Stimulated activated naive B cell treated with anti-CD40 and anti-IgM and Interleukin-4, amounts not matched to agents 10 μg/mL and 1 μg/mL and 100 μg/mL, for 72 hours (primary cell): ENCODE measurements at regions not wholly inside any gene's neighbourhood (a gene's known extent, or its start where the extent isn't known, plus 50 kb on each side); places are given as distances from the start of the nearest gene placed in this dataset.
A peak's percentile ranks its signal among the peaks of the same experiment; 100 is the strongest.
"Not testable (repeated sequence)": the region's sequence is repeated elsewhere in the genome, so short reads cannot be mapped to it uniquely, and the experiment has no call there.

Experiments used
- ATAC-seq, 2 donors: fragments of 150-1000 bp; cut with Tn5 transposase; replicated peaks; 2 replicates each; pipeline ENCODE4 v1.10.0; 2021; ENCODE audit warnings: moderate library complexity in 1 of 2
- DNase-seq: peaks from one replicate; pipeline ENCODE4 v3.0.0; 2021
- H3K27ac Mint-ChIP-seq: one replicate; pipeline ENCODE4 v1.8.0; 2022; ENCODE audit warnings: mild to moderate bottlenecking, mixed read lengths
- H3K27me3 Mint-ChIP-seq, 2 donors: one replicate each; pipeline ENCODE4 v1.8.0; 2022; ENCODE audit warnings: mixed read lengths in 2 of 2
- H3K36me3 Mint-ChIP-seq, 2 donors: one replicate each; pipeline ENCODE4 v1.8.0; 2022; ENCODE audit warnings: mixed read lengths in 2 of 2, mild to moderate bottlenecking in 1 of 2
- H3K4me1 Mint-ChIP-seq, 2 donors: one replicate each; pipeline ENCODE4 v1.8.0; 2022; ENCODE audit warnings: mixed read lengths in 2 of 2, mild to moderate bottlenecking in 1 of 2
- H3K4me3 Mint-ChIP-seq, 2 donors: one replicate each; pipeline ENCODE4 v1.8.0; 2022; ENCODE audit warnings: mild to moderate bottlenecking in 2 of 2, mixed read lengths in 2 of 2, moderate library complexity in 1 of 2
- H3K9me3 Mint-ChIP-seq, 2 donors: one replicate each; pipeline ENCODE4 v1.8.0; 2022; ENCODE audit warnings: mixed read lengths in 2 of 2, mild to moderate bottlenecking in 1 of 2

DNA sequence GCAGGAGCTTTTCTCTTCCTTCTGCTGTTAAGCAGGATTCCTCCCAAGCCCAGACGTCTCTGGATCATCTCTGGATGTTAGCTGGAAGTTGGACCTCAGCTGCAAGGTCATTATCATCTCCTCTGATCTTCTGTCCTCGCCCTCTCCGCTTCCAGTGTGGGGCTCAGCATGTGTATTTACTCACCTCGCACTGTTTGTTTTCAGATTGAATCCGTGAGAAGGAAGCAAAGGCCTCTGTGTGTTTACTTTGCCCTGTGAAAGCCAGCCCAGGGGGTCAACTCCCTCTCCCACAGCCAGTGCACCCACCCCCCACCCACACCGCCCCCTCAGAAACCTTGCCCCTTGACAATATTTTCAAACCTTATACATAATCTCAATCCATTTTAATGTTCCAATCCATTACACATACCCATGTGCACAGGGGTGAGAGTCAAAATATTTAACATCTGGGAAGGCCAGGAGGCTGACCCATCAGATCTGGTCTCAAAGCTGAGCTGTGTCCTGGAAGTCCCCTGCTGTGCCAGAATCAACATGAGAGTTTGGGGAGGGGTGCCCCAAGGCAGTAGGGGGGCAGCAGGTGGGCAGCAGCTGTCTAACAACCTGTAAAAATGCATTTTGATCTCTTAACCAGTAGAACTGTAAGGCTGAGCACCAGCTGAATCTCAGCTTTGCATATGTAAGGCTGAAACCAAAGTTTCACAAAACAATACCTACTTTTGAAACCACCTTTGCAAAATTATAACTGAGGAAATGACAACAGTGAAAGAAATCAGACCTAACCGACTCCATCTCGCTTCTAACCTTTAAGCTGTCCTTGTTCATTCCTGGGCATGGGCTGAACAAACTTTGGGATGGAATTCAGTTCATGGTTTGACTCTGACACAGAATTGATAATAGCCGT, 157.9 kb downstream of the ZNF664 start:
- Mint-ChIP-seq H3K4me3 (no peak overlapping the region), H3K9me3 (no peaks in the 10 kb centered on the region), H3K4me1 (no peaks in the 10 kb centered on the region), H3K27ac (no peak overlapping the region), H3K27me3 (peaks cover 0 to 5% of the 10 kb centered on the region in 2 donors), H3K36me3 (no peaks in the 10 kb centered on the region)
- ATAC-seq (no peak), DNase-seq (no peak)

- no peak overlapping the region for H3K4me3 Mint-ChIP-seq
- H3K27me3 Mint-ChIP-seq: peaks cover 0 to 5% of the 10 kb centered on the region in 2 donors
- DNase-seq (no peak), ATAC-seq (no peak)
- no peaks in the 10 kb centered on the region for H3K9me3 Mint-ChIP-seq
- no peak overlapping the region for H3K27ac Mint-ChIP-seq
- H3K4me1 Mint-ChIP-seq: no peaks in the 10 kb centered on the region
- H3K36me3 Mint-ChIP-seq: no peaks in the 10 kb centered on the region
Measured at GRCh38 chr12:124131659-124132058, 158.6 kb downstream of the ZNF664 start.

- H3K9me3 Mint-ChIP-seq: peaks cover 0 to 3% of the 10 kb centered on the region in 2 donors
- H3K27ac Mint-ChIP-seq: no peak overlapping the region
- H3K4me3 Mint-ChIP-seq: no peak overlapping the region
- DNase-seq: no peak
- H3K4me1 Mint-ChIP-seq: no peaks in the 10 kb centered on the region
- no peaks in the 10 kb centered on the region for H3K27me3 Mint-ChIP-seq
- no peaks in the 10 kb centered on the region for H3K36me3 Mint-ChIP-seq
- ATAC-seq: no peak
Measured at GRCh38 chr12:124132530-124132929, 159.5 kb downstream of the ZNF664 start.

GRCh38 chr12:124136796-124137195, 158.1 kb upstream of the RFLNA start:
- no peak for ATAC-seq
- Mint-ChIP-seq H3K27ac (no peak overlapping the region), H3K27me3 (peaks cover 16 to 21% of the 10 kb centered on the region in 2 donors), H3K9me3 (peaks cover 7 to 8% of the 10 kb centered on the region in 2 donors), H3K4me1 (no peaks in the 10 kb centered on the region), H3K4me3 (no peak overlapping the region), H3K36me3 (no peaks in the 10 kb centered on the region)
- DNase-seq: no peak

DNA sequence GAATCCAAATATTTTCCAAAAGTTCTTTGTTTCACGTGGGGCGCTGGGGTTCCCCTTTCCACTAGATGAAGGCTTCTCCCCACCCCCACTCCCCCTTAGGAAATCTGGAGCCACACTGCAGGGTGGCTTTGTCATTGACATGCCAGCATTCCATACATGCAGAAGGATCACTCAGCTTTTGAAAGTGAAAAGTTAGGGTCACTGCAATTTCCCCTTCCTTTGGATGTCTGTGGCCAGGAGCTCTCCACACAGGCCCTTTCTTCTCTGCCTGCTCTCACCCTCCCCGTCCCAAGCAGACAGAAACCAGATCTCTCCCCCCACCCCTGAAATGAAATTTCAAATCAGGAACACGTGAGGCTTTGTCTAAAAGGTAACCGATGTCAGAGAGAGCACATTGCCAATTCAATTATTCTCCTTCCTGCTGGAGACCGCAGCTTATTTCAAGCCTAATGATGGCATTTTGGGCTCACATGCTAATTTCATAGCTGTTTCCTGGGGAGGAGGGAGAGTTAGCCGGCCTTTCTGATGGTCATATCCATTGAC, 153.9 kb upstream of the RFLNA start:
- H3K36me3 Mint-ChIP-seq: peaks cover 4 to 7% of the 10 kb centered on the region in 2 donors
- ATAC-seq (no peak), DNase-seq (no peak)
- no peaks in the 10 kb centered on the region for H3K4me1 Mint-ChIP-seq
- no peak overlapping the region for H3K4me3 Mint-ChIP-seq
- H3K27me3 Mint-ChIP-seq: peaks cover 16 to 28% of the 10 kb centered on the region in 2 donors
- peaks cover 13% of the 10 kb centered on the region in 2 donors for H3K9me3 Mint-ChIP-seq
- no peak overlapping the region for H3K27ac Mint-ChIP-seq

- Mint-ChIP-seq H3K9me3 (peaks cover 13% of the 10 kb centered on the region in 2 donors), H3K27me3 (peaks cover 16 to 28% of the 10 kb centered on the region in 2 donors)
- not testable (repeated sequence) for DNase-seq, H3K4me3 Mint-ChIP-seq, H3K27ac Mint-ChIP-seq, H3K36me3 Mint-ChIP-seq, H3K4me1 Mint-ChIP-seq, ATAC-seq
Measured at GRCh38 chr12:124141611-124142010, 153.3 kb upstream of the RFLNA start.

GRCh38 chr12:124142395-124143035, 152.4 kb upstream of the RFLNA start:
- Mint-ChIP-seq H3K27me3 (peaks cover 16 to 28% of the 10 kb centered on the region in 2 donors), H3K4me1 (peaks cover 5 to 7% of the 10 kb centered on the region in 2 donors), H3K36me3 (peaks cover 4 to 7% of the 10 kb centered on the region in 2 donors), H3K27ac (no peak overlapping the region), H3K4me3 (no peak overlapping the region), H3K9me3 (peaks cover 10 to 13% of the 10 kb centered on the region in 2 donors)
- ATAC-seq (no peak), DNase-seq (no peak)

- H3K36me3 Mint-ChIP-seq: peaks cover 4 to 7% of the 10 kb centered on the region in 2 donors
- ATAC-seq: no peak
Measured at GRCh38 chr12:124143726-124144125, 151.2 kb upstream of the RFLNA start.

GRCh38 chr12:124144531-124145194, 150.2 kb upstream of the RFLNA start:
- Mint-ChIP-seq H3K4me1 (peaks cover 7 to 18% of the 10 kb centered on the region in 2 donors), H3K27me3 (peaks cover 16 to 24% of the 10 kb centered on the region in 2 donors), H3K36me3 (peaks cover 4 to 7% of the 10 kb centered on the region in 2 donors), H3K4me3 (no peak overlapping the region), H3K27ac (no peak overlapping the region), H3K9me3 (peaks cover 8% of the 10 kb centered on the region in 2 donors)
- no peak for DNase-seq
- ATAC-seq: no peak

More at GRCh38 chr12:124143726-124144125, 151.2 kb upstream of the RFLNA start:
- Mint-ChIP-seq H3K27me3 (peaks cover 16 to 24% of the 10 kb centered on the region in 2 donors), H3K4me3 (no peak overlapping the region), H3K9me3 (peaks cover 8% of the 10 kb centered on the region in 2 donors), H3K27ac (no peak overlapping the region), H3K4me1 (peaks cover 7 to 18% of the 10 kb centered on the region in 2 donors)
- no peak for DNase-seq

GRCh38 chr12:124147027-124147426, 147.9 kb upstream of the RFLNA start:
- Mint-ChIP-seq H3K4me1 (peaks cover 7 to 18% of the 10 kb centered on the region in 2 donors), H3K9me3 (peaks cover 4 to 7% of the 10 kb centered on the region in 2 donors), H3K27ac (peak overlapping the region; percentile 9), H3K27me3 (peaks cover 0 to 5% of the 10 kb centered on the region in 2 donors), H3K4me3 (no peak overlapping the region), H3K36me3 (peaks cover 4 to 7% of the 10 kb centered on the region in 2 donors)
- ATAC-seq (no peak), DNase-seq (no peak)

DNA sequence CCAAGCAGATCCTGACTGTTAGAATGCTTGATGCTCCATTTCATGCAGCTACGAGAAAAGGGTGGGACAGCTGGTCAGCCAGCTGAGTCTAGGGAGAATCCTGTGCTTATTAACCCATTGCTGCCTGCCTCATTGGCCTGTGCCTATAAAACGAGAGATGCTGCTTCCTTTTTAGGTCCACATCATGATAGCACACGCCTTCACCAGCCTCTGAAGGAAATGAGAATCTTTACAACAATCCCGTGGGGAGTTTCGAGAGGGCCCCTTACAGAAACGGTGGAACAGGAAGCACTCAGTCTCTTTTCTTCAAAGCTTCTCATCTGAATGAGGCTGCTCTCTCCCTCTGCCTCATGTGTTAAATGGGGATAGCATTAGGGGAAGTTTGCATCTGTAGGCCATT, 147.3 kb upstream of the RFLNA start:
- Mint-ChIP-seq H3K27me3 (peaks cover 0 to 2% of the 10 kb centered on the region in 2 donors), H3K4me3 (no peak overlapping the region), H3K4me1 (peaks cover 7 to 18% of the 10 kb centered on the region in 2 donors), H3K36me3 (peaks cover under 1 to 3% of the 10 kb centered on the region in 2 donors), H3K9me3 (peaks cover 0 to 4% of the 10 kb centered on the region in 2 donors), H3K27ac (no peak overlapping the region)
- DNase-seq: peak; percentile 21
- peak; percentile 88 to 91 for ATAC-seq

GRCh38 chr12:124148481-124149273, 146.2 kb upstream of the RFLNA start:
- no peaks in the 10 kb centered on the region for H3K36me3 Mint-ChIP-seq
- peaks cover 7 to 18% of the 10 kb centered on the region in 2 donors for H3K4me1 Mint-ChIP-seq
- ATAC-seq (no peak), DNase-seq (no peak)
- H3K4me3 Mint-ChIP-seq: no peak overlapping the region
- H3K9me3 Mint-ChIP-seq: peaks cover 0 to 4% of the 10 kb centered on the region in 2 donors
- H3K27me3 Mint-ChIP-seq: peaks cover 0 to 4% of the 10 kb centered on the region in 2 donors
- H3K27ac Mint-ChIP-seq: no peak overlapping the region

DNA sequence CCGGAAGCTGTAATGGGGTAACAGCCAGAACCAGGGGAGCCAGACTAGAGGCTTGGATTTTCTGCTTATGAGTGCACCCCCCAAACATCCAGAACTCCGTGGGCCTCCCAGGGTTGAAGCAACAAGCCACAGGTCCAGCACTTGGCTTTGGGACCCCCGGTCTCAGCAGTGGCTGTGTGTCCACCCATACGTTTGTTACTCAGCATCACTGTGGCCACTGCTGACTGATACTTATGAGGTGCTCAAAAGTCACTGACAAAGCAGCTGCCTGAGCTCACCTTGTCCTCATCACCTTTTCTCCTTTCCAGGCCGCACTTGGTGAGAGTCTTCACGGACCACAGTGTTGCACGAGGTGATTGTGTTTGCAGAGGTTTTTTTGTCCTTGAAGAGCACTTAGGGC, 145.6 kb upstream of the RFLNA start:
- Mint-ChIP-seq H3K27ac (no peak overlapping the region), H3K27me3 (peaks cover 0 to 4% of the 10 kb centered on the region in 2 donors), H3K36me3 (no peaks in the 10 kb centered on the region), H3K4me1 (peaks cover 7 to 18% of the 10 kb centered on the region in 2 donors), H3K9me3 (peaks cover 0 to 4% of the 10 kb centered on the region in 2 donors), H3K4me3 (no peak overlapping the region)
- no peak for ATAC-seq
- DNase-seq: no peak
